AG04449 (cell line): ENCODE measurements at regions not wholly inside any gene's neighbourhood (a gene's known extent, or its start where the extent isn't known, plus 50 kb on each side); places are given as distances from the start of the nearest gene placed in this dataset.

Experiments used
- CTCF ChIA-PET: fragments of 350-600 bp; formaldehyde crosslinking; extraction: SDS; loops from one replicate; lab custom pipeline; 2021; ENCODE audit warnings: antibody characterized with exemption; lab: Yijun Ruan, JAX
- POLR2A ChIA-PET: fragments of 400-600, 350-600 bp; formaldehyde crosslinking; extraction: SDS; loops from one replicate; lab custom pipeline; 2020; ENCODE audit warnings: antibody characterized with exemption, inconsistent platforms; lab: Yijun Ruan, JAX
- DNase-seq: peaks from one replicate; pipeline ENCODE4 v3.0.0-alpha.2; 2010; ENCODE audit warnings: low read depth, low spot score
- H3K4me3 ChIP-seq: 2 replicates; pipeline ENCODE4 v1.5.1; 2011; ENCODE audit warnings: low read depth, mild to moderate bottlenecking, control low read depth, low read length
- CTCF ChIP-seq: IDR thresholded peaks from one replicate; pipeline ENCODE4 v1.5.1; 2011; ENCODE audit warnings: mild to moderate bottlenecking, moderate library complexity, low read length, control low read depth, inconsistent platforms; ENCODE audit not compliant: insufficient read depth; ENCODE audit errors: missing control alignments

DNA sequence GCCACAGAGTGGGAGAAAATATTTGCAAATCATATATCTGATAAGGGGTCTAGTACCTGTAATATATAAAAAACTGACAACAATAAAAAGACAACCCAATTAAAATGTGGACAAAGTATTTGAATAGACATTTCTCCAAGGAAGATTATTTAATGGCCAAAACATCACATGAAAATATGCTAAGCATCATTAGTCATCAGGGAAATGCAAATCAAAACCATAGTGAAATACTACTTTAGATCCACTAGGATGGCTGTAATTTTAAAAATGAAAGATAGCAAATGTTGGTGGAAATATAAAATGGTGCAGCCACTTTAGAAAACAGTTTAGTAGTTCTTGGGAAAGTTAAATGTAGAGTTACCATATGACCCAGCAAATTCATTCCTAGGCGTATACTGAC, 118.7 kb upstream of the KIF26B start:
- TF ChIP-seq CTCF = no peak
- POLR2A ChIA-PET = no interaction called here
- CTCF ChIA-PET = interaction anchor here (0.9 to 1.8 kb wide), 4 partner anchors 8 to 174 kb away, joined by 3 to 5 read pairs (median 4); no protein-coding TSS in a partner anchor
- DNase-seq = no peak
- H3K4me3 ChIP-seq = no peak overlapping the region

- H3K4me3 ChIP-seq = no peak overlapping the region
- CTCF ChIA-PET = interaction anchor here (0.6 to 4.5 kb wide), 4 partner anchors 11 to 32 kb away, joined by 3 to 47 read pairs (median 4); no protein-coding TSS in a partner anchor
- POLR2A ChIA-PET = no interaction called here
- DNase-seq = no peak
- no peak for TF ChIP-seq CTCF
Measured at GRCh38 chr1:245031041-245031440, 123.7 kb upstream of the KIF26B start.

- TF ChIP-seq CTCF = no peak
- ChIA-PET POLR2A (no interaction called here), CTCF (interaction anchor here (1.3 to 1.4 kb wide), 3 partner anchors 11 to 16 kb away, joined by 3 to 5 read pairs (median 4); no protein-coding TSS in a partner anchor)
- no peak overlapping the region for H3K4me3 ChIP-seq
- no peak for DNase-seq
Measured at GRCh38 chr1:245026247-245026646, 128.5 kb upstream of the KIF26B start.

GRCh38 chr1:245025525-245025924, 129.3 kb upstream of the KIF26B start:
- POLR2A ChIA-PET = no interaction called here
- CTCF ChIA-PET = interaction anchor here (2.3 kb wide), 1 partner anchor 17 kb away, joined by 8 read pairs; no protein-coding TSS in a partner anchor
- no peak for DNase-seq
- TF ChIP-seq CTCF = no peak
- no peak overlapping the region for H3K4me3 ChIP-seq

DNA sequence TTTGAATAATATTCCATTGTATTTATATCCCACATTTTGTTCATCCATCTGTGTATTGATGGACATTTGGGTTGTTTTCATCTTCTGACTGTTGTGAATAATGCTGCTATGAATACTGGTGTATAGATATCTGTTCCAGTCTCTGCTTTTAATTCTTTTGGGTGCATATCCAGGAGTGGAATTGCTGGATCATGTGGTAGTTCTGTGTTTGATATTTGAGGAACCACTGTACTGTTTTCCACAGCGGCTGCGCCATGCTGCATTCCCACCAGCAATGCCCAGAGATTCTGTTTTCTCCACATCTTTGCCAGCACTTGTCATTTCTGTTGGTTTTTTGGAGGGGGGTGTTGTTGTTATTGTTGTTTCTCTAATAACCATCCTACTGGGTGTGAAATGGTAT, 131.6 kb upstream of the KIF26B start:
- no peak overlapping the region for H3K4me3 ChIP-seq
- DNase-seq = no peak
- CTCF ChIA-PET = interaction anchor here (2.3 kb wide), 1 partner anchor 19 kb away, joined by 8 read pairs; no protein-coding TSS in a partner anchor
- POLR2A ChIA-PET = no interaction called here
- TF ChIP-seq CTCF = no peak

DNA sequence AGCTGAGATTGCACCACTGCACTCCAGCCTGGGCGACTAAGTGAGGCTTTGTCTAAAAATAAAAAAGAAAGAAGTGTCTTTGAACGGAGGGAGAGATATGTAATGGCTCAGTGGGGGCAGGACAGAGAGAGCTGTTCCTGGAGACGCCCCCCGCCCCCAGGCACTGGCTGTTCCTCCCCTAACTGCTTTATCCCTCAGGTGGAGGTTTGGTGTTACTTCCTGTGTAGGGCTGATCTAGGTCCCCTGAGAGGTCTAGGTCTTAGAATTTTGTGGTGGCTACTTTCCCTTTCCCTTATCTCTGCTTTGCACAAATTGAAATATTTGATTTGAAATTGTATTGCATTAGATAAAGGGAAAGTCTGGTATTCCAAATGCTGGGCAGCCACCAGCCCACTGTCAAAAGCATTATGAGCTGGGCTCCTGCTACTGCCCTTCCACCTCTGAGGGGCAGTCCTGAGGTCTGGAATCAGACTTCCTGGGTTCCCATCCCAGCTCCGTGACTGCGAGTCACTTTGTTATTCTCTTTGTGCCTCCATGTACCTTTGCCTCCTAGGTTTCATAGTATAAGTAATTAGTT, 134.8 kb upstream of the KIF26B start:
- CTCF ChIA-PET = interaction anchor here (0.6 to 4.1 kb wide), 2 partner anchors 22 to 46 kb away, joined by 3 to 28 read pairs; no protein-coding TSS in a partner anchor
- no peak overlapping the region for H3K4me3 ChIP-seq
- no peak for DNase-seq
- POLR2A ChIA-PET = no interaction called here
- no peak for TF ChIP-seq CTCF
